WTC11 (cell line): ENCODE measurements at regions not wholly inside any gene's neighbourhood (a gene's known extent, or its start where the extent isn't known, plus 50 kb on each side); places are given as distances from the start of the nearest gene placed in this dataset.

Experiments used
- ATAC-seq: fragments of 200-7000 bp; cut with Tn5 transposase; 2 replicates; pipeline ENCODE4 v1.10.0; 2021; ENCODE audit warnings: mild to moderate bottlenecking, moderate library complexity
- CTCF ChIA-PET: fragments of 300-600 bp; sonication (Branson Sonifier 250); formaldehyde crosslinking; loops from one replicate; lab custom pipeline; 2021; ENCODE audit warnings: antibody characterized with exemption; lab: Charles Lee
- POLR2A ChIA-PET: fragments of 350-600 bp; sonication (Branson Sonifier 250); formaldehyde crosslinking; loops from one replicate; lab custom pipeline; 2021; ENCODE audit warnings: antibody characterized with exemption; lab: Charles Lee
- DNase-seq: peaks from one replicate; pipeline ENCODE4 v3.0.0; 2021; ENCODE audit warnings: low spot score
- H3K27ac Mint-ChIP-seq: 2 replicates; pipeline ENCODE4 v1.8.0; 2021; ENCODE audit warnings: mixed read lengths
- H3K27me3 Mint-ChIP-seq: 2 replicates; pipeline ENCODE4 v1.8.0; 2021; ENCODE audit warnings: low read depth, mild to moderate bottlenecking, moderate library complexity, mixed read lengths
- H3K36me3 Mint-ChIP-seq: 2 replicates; pipeline ENCODE4 v1.8.0; 2021; ENCODE audit warnings: mixed read lengths
- H3K4me1 Mint-ChIP-seq: 2 replicates; pipeline ENCODE4 v1.8.0; 2022; ENCODE audit warnings: mixed read lengths
- H3K4me3 Mint-ChIP-seq: 2 replicates; pipeline ENCODE4 v1.8.0; 2021; ENCODE audit warnings: mild to moderate bottlenecking, moderate library complexity, mixed read lengths
- H3K9me3 Mint-ChIP-seq: 2 replicates; pipeline ENCODE4 v1.8.0; 2021; ENCODE audit warnings: mixed read lengths
- AFF4 ChIP-seq: sonication (generic); formaldehyde crosslinking; IDR thresholded peaks from 2 replicates; pipeline ENCODE4 v1.8.1; 2023; ENCODE audit warnings: mild to moderate bottlenecking, missing genetic modification reagents, borderline replicate concordance
- ARID4B ChIP-seq: sonication (generic); formaldehyde crosslinking; IDR thresholded peaks from 2 replicates; pipeline ENCODE4 v1.8.0; 2023; ENCODE audit warnings: missing genetic modification reagents, mild to moderate bottlenecking, borderline replicate concordance
- GABPB1 ChIP-seq: sonication (generic); formaldehyde crosslinking; IDR thresholded peaks from 2 replicates; pipeline ENCODE4 v1.8.1; 2023; ENCODE audit warnings: mild to moderate bottlenecking, missing genetic modification reagents
- GTF2I ChIP-seq: fragments of 250-450 bp; sonication (Bioruptor Pico); conservative IDR thresholded peaks from 2 replicates; pipeline ENCODE4 v1.4.0; 2021; ENCODE audit warnings: mild to moderate bottlenecking
- JAZF1 ChIP-seq: fragments of 250-450 bp; sonication (Bioruptor Pico); IDR thresholded peaks from 2 replicates; pipeline ENCODE4 v1.9.0; 2021; ENCODE audit warnings: moderate library complexity, mild to moderate bottlenecking, inconsistent platforms
- MXD4 ChIP-seq: fragments of 250-450 bp; sonication (Bioruptor Pico); IDR thresholded peaks from 2 replicates; pipeline ENCODE4 v1.8.0; 2021; ENCODE audit warnings: mild to moderate bottlenecking, moderate library complexity, borderline replicate concordance
- NFYB ChIP-seq: sonication (generic); formaldehyde crosslinking; conservative IDR thresholded peaks from 2 replicates; pipeline ENCODE4 v1.8.0; 2022; ENCODE audit warnings: low read depth, missing genetic modification reagents
- NR3C1 ChIP-seq: sonication (generic); formaldehyde crosslinking; conservative IDR thresholded peaks from 2 replicates; pipeline ENCODE4 v1.8.1; 2023; ENCODE audit warnings: low read depth, mild to moderate bottlenecking, missing genetic modification reagents
- PRDM15 ChIP-seq: sonication (generic); formaldehyde crosslinking; IDR thresholded peaks from 2 replicates; pipeline ENCODE4 v1.8.0; 2022; ENCODE audit warnings: missing genetic modification reagents
- RELA ChIP-seq: sonication (generic); formaldehyde crosslinking; IDR thresholded peaks from 2 replicates; pipeline ENCODE4 v1.8.1; 2022; ENCODE audit warnings: missing genetic modification reagents, mild to moderate bottlenecking, borderline replicate concordance
- TCF7 ChIP-seq: sonication (generic); formaldehyde crosslinking; IDR thresholded peaks from 2 replicates; pipeline ENCODE4 v1.8.0; 2022; ENCODE audit warnings: mild to moderate bottlenecking, low read depth, missing genetic modification reagents, moderate library complexity
- TEAD1 ChIP-seq: sonication (generic); formaldehyde crosslinking; IDR thresholded peaks from 2 replicates; pipeline ENCODE4 v1.8.0; 2022; ENCODE audit warnings: mild to moderate bottlenecking, missing genetic modification reagents
- TF ChIP-seq, protein P1 (sequence below): fragments of 250-450 bp; sonication (Bioruptor Pico); IDR thresholded peaks from 2 replicates; pipeline ENCODE4 v1.9.0; 2021; ENCODE audit warnings: moderate library complexity, mild to moderate bottlenecking, inconsistent platforms, borderline replicate concordance
- TF ChIP-seq, protein P2 (sequence below): sonication (generic); formaldehyde crosslinking; IDR thresholded peaks from 2 replicates; pipeline ENCODE4 v1.8.1; 2023; ENCODE audit warnings: mild to moderate bottlenecking, missing genetic modification reagents
- TF ChIP-seq, protein P3 (sequence below): sonication (generic); formaldehyde crosslinking; IDR thresholded peaks from 2 replicates; pipeline ENCODE4 v1.8.0; 2022; ENCODE audit warnings: mild to moderate bottlenecking, missing genetic modification reagents
- TF ChIP-seq, protein P4 (sequence below): fragments of 250-450 bp; sonication (Bioruptor Pico); IDR thresholded peaks from 2 replicates; pipeline ENCODE4 v2.1.2; 2022; ENCODE audit warnings: mild to moderate bottlenecking, moderate library complexity

DNA sequence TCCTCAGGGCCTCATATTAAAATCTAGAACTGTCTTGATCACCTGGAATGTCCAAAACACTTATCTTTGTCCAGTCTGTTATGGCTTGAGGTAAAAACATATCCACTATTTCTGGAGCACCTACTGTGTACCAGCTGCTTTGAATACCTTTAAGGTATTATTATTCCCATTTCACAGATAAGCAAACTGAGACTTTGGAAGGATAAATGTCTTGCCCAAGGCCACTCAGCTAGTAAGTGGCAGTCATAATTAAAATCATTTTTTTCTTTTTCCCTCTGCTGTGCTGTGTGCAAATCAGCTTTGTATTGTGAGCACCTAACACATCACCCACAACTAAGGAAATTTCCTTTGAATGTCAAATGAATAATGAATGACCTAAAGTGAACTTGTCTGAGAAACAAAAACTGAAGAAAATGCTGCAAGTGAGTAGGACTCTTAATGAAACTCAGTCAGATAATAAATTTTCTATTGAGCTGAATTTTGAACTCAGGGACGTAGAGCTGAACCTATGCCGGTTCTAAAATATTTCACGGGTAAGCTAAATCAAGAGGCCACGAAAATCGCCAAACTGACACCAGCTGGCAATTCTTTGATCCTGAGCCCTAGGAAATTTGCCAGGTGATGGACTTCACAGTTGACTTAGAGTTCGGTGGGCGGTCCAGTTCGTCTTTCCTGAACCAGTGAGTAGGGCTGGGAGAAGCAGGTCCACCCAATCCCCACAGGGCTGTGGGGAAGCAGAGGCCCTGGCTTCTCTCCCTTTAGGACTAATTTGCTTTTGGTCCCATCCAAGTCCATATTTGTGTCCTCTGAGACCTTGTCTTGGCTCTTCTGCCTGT, 159.7 kb upstream of the PWP1 start:
- ATAC-seq: no peak
- H3K27ac Mint-ChIP-seq: no peak overlapping the region
- POLR2A ChIA-PET: no interaction called here

More for the DNA sequence above, 159.7 kb upstream of the PWP1 start:
- CTCF ChIA-PET: interaction anchor here (0.9 kb wide), 1 partner anchor 84 kb away, joined by 3 read pairs; no protein-coding TSS in a partner anchor
- TF ChIP-seq, protein P1, sequence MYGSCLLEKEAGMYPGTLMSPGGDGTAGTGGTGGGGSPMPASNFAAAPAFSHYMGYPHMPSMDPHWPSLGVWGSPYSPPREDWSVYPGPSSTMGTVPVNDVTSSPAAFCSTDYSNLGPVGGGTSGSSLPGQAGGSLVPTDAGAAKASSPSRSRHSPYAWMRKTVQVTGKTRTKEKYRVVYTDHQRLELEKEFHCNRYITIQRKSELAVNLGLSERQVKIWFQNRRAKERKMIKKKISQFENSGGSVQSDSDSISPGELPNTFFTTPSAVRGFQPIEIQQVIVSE (CRISPR knock-in tag): no peak
- TF ChIP-seq, protein P2, sequence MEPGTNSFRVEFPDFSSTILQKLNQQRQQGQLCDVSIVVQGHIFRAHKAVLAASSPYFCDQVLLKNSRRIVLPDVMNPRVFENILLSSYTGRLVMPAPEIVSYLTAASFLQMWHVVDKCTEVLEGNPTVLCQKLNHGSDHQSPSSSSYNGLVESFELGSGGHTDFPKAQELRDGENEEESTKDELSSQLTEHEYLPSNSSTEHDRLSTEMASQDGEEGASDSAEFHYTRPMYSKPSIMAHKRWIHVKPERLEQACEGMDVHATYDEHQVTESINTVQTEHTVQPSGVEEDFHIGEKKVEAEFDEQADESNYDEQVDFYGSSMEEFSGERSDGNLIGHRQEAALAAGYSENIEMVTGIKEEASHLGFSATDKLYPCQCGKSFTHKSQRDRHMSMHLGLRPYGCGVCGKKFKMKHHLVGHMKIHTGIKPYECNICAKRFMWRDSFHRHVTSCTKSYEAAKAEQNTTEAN (CRISPR knock-in tag): no peak
- TF ChIP-seq, protein P3, sequence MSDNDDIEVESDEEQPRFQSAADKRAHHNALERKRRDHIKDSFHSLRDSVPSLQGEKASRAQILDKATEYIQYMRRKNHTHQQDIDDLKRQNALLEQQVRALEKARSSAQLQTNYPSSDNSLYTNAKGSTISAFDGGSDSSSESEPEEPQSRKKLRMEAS (CRISPR knock-in tag): no peak
- TF ChIP-seq TEAD1 (CRISPR knock-in tag) (no peak), ARID4B (no peak), AFF4 (no peak), RELA (no peak), GTF2I (no peak), NFYB (no peak), MXD4 (CRISPR knock-in tag) (no peak), PRDM15 (CRISPR knock-in tag) (no peak), GABPB1 (CRISPR knock-in tag) (no peak), TCF7 (CRISPR knock-in tag) (no peak), NR3C1 (CRISPR knock-in tag) (no peak), JAZF1 (CRISPR knock-in tag) (no peak)
- TF ChIP-seq, protein P4, sequence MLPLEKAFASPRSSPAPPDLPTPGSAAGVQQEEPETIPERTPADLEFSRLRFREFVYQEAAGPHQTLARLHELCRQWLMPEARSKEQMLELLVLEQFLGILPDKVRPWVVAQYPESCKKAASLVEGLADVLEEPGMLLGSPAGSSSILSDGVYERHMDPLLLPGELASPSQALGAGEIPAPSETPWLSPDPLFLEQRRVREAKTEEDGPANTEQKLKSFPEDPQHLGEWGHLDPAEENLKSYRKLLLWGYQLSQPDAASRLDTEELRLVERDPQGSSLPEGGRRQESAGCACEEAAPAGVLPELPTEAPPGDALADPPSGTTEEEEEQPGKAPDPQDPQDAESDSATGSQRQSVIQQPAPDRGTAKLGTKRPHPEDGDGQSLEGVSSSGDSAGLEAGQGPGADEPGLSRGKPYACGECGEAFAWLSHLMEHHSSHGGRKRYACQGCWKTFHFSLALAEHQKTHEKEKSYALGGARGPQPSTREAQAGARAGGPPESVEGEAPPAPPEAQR (CRISPR knock-in tag): no peak
- DNase-seq: no peak
- H3K27me3 Mint-ChIP-seq: no peaks in the 10 kb centered on the region
- no peaks in the 10 kb centered on the region; the same call in 1 of the 2 replicates for H3K4me1 Mint-ChIP-seq
- no peak overlapping the region for H3K4me3 Mint-ChIP-seq
- H3K36me3 Mint-ChIP-seq: no peaks in the 10 kb centered on the region
- peaks cover 6% of the 10 kb centered on the region; the same call in 1 of the 2 replicates for H3K9me3 Mint-ChIP-seq
